OCI-LY7 (cell line): ENCODE measurements at regions not wholly inside any gene's neighbourhood (a gene's known extent, or its start where the extent isn't known, plus 50 kb on each side); places are given as distances from the start of the nearest gene placed in this dataset.

Source experiments
- EZH2phosphoT487 ChIP-seq: fragments of 200-600 bp; sonication (generic); IDR thresholded peaks from 2 replicates; pipeline ENCODE4 v1.6.1; 2018; ENCODE audit warnings: low read depth, borderline replicate concordance, mild to moderate bottlenecking, mixed run types, antibody characterized with exemption, low read length, moderate library complexity, mixed read lengths
- TF ChIP-seq, protein P1 (sequence below): fragments of 200-600 bp; sonication (generic); conservative IDR thresholded peaks from 2 replicates; pipeline ENCODE4 v1.5.1; 2014; ENCODE audit warnings: mild to moderate bottlenecking, antibody characterized with exemption, low read length, moderate library complexity, mixed read lengths

DNA sequence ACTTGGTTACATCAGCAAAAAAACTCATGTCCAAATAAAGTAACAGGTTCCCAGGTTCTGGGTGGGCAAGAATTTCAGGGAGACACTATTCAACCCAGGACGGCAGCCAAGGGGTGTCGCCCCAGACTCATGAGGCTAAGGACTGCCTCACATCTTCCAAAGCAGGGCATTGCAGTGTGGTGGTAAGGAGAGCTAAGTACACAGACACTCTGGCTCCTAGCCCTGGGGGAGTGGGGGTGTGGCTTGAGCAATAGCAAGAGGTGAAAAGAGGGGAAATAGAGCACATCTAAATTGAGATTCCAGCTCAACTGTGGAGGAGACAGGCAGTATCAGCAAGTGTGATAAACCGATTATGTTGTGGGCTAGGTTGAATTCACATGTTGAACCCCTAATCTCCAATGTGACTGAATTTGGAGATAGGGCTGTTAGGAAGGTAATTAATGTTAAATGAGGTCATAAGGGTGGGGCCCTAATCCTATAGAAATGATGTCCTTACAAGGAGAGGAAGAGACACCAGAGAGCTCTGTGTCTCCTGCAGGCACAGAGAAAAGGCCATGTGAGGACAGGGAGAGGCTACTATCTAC lies 49.9 kb upstream of the MARCHF11 start:
- TF ChIP-seq, protein P1, sequence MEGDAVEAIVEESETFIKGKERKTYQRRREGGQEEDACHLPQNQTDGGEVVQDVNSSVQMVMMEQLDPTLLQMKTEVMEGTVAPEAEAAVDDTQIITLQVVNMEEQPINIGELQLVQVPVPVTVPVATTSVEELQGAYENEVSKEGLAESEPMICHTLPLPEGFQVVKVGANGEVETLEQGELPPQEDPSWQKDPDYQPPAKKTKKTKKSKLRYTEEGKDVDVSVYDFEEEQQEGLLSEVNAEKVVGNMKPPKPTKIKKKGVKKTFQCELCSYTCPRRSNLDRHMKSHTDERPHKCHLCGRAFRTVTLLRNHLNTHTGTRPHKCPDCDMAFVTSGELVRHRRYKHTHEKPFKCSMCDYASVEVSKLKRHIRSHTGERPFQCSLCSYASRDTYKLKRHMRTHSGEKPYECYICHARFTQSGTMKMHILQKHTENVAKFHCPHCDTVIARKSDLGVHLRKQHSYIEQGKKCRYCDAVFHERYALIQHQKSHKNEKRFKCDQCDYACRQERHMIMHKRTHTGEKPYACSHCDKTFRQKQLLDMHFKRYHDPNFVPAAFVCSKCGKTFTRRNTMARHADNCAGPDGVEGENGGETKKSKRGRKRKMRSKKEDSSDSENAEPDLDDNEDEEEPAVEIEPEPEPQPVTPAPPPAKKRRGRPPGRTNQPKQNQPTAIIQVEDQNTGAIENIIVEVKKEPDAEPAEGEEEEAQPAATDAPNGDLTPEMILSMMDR: no peak
- no peak for TF ChIP-seq EZH2phosphoT487
